Right lobe of liver (tissue), 4 donors: ENCODE measurements at regions not wholly inside any gene's neighbourhood (a gene's known extent, or its start where the extent isn't known, plus 50 kb on each side); places are given as distances from the start of the nearest gene placed in this dataset.

Source experiments
- POLR2A ChIP-seq: fragments of 450-650 bp; IDR thresholded peaks from one replicate; pipeline ENCODE4 v1.6.1; 2017; ENCODE audit warnings: antibody characterized with exemption, mild to moderate bottlenecking
- TF ChIP-seq, protein P1 (sequence below), 4 donors: fragments of 200-600 bp in 3 of 4; fragments of 450-650 bp in 1 of 4; IDR thresholded peaks; one replicate each; pipeline versions ENCODE4 v1.5.1 to v1.8.0; 2016 to 2022; ENCODE audit warnings: antibody characterized with exemption in 4 of 4, mild to moderate bottlenecking in 2 of 4
- donor health status: DM: no; HTN: no; CAD: no.
- donor health status: DM: no; HTN: no; CAD: no.
- donor health status: DM: no; HTN: yes; CAD: no.

DNA sequence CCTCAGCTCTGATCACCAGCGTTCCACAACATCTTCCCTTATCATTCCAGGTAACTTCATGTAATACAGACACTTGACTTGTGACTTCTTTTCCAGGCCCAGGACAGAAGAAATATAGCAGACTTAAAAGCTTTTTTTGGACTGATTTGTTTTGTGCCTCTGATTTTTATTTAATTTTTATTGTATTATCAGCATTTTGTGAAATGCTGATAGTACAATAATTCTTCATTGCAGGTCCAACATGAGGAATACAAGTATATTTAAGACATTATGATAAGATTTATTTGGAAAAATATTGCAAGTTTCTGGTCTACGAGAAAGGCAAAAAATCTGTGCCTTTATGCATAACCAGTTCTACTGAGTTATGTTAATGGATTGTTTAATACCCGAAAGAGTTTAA lies 94.5 kb upstream of the THUMPD2 start:
- TF ChIP-seq, protein P1, sequence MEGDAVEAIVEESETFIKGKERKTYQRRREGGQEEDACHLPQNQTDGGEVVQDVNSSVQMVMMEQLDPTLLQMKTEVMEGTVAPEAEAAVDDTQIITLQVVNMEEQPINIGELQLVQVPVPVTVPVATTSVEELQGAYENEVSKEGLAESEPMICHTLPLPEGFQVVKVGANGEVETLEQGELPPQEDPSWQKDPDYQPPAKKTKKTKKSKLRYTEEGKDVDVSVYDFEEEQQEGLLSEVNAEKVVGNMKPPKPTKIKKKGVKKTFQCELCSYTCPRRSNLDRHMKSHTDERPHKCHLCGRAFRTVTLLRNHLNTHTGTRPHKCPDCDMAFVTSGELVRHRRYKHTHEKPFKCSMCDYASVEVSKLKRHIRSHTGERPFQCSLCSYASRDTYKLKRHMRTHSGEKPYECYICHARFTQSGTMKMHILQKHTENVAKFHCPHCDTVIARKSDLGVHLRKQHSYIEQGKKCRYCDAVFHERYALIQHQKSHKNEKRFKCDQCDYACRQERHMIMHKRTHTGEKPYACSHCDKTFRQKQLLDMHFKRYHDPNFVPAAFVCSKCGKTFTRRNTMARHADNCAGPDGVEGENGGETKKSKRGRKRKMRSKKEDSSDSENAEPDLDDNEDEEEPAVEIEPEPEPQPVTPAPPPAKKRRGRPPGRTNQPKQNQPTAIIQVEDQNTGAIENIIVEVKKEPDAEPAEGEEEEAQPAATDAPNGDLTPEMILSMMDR (IDR thresholded peaks at IDR 0.05), result no peak
- no peak for TF ChIP-seq POLR2A
